GM12892 (cell line): ENCODE measurements at regions not wholly inside any gene's neighbourhood (a gene's known extent, or its start where the extent isn't known, plus 50 kb on each side); places are given as distances from the start of the nearest gene placed in this dataset.
"Not testable (repeated sequence)": the region's sequence is repeated elsewhere in the genome, so short reads cannot be mapped to it uniquely, and the experiment has no call there.

Experiments used
- DNase-seq: peaks from one replicate; pipeline ENCODE4 v3.0.0; 2011; ENCODE audit not compliant: insufficient read length
- FAIRE-seq: peaks from 2 replicates; lab custom pipeline; 2011; peaks lifted over from hg19 to GRCh38; lab: Jason Lieb, UNC
- POLR2A ChIP-seq: IDR thresholded peaks from 2 replicates; pipeline ENCODE4 v1.6.1; 2011; ENCODE audit warnings: low read depth, low read length, control low read depth
- TAF1 ChIP-seq: IDR thresholded peaks from 2 replicates; pipeline ENCODE4 v1.6.1; 2011; ENCODE audit warnings: low read depth, mild to moderate bottlenecking, control low read depth, low read length, borderline replicate concordance

DNA sequence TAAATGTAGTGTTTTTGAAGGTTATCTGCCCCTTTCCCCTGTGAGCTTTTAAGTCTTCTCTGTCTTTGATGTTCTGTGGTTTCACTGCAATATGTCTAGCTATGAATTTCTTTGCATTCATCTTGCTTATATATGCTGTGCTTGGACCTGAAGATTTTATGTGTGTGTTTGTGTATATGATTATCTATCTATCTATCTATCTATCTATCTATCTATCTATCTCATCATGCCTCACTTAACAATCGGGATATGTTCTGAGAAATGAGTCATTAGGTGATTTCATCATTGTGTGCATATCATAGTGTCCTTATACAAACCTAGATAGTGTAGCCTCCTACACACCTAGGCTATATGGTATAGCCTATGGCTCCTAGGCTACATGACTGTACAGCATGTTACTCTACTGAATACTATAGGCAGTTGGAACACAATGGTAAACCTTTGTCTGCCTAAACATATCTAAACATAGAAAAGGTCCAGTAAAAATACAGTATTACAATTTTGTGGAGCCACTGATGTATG, 173.9 kb downstream of the NPIPA7 start:
- not testable (repeated sequence) for DNase-seq, FAIRE-seq

- not testable (repeated sequence) for FAIRE-seq, DNase-seq
Measured at GRCh38 chr16:16559179-16559740, 180.3 kb downstream of the NPIPA7 start.

DNA sequence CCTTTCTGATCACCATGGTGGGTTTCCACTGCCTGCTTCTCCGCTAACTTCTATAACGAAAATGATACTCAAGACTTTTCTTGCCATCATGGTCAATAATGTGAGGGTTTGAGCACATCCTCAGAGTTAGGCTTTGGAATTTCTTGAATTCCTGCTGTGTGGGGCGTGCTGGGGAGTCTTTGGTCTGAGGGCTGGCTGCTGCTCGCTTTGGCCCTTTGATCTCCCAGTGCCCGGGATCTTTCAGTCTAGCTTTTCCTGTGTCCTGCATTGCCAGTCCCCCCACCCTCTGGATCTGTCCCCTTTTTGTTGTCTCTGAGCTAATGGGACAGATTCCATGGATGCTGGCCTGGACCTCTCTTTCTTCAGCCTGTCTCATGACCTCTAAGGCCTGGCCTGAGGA, 182.6 kb downstream of the NPIPA7 start:
- DNase-seq, FAIRE-seq: not testable (repeated sequence)

- FAIRE-seq, result not testable (repeated sequence)
Measured at GRCh38 chr16:16563962-16564361, 185.0 kb downstream of the NPIPA7 start.

DNA sequence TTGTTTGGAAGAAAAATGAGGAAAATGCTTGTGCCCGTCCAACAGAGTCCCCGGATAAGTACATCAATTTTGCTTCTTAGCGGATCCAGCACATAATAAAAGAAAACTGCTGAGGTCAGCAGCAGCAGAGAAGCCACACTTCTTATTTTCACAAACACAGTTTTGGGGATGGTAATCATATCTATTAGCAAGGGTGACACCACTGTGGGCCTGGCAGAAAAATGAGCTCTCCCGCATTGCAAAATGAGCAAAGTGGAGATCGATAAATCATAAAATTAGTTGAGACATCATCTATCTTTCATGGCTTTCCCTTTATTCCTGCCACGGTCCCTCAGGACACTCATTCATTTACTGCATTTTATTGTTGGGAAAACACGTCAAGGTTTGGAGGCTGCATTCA, 186.4 kb downstream of the NPIPA7 start:
- not testable (repeated sequence) for FAIRE-seq

More at GRCh38 chr16:16563962-16564361, 185.0 kb downstream of the NPIPA7 start:
- not testable (repeated sequence) for DNase-seq

DNA sequence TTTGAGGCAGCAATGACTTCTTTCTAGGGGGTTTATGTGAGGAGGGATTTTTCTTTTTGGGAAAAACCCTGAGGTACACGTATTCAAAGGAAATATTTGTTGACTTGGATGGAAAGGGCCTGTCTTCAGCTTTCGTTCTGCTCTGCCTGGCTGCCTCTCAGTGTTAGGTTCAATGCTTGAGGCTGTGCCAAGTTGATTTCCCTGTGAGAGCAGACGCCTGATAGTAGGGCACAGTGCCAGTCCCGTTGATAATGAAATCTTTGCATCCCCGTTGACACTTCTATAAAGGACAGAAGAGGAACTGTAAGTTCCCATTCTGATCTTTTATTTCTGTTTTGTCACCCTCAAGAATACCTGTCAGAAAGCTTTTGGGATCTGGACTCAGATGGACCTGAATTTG, 191.1 kb downstream of the NPIPA7 start:
- not testable (repeated sequence) for FAIRE-seq, DNase-seq

More for the DNA sequence above, 186.4 kb downstream of the NPIPA7 start:
- DNase-seq, result not testable (repeated sequence)

GRCh38 chr16:16570874-16571273, 191.9 kb downstream of the NPIPA7 start:
- FAIRE-seq, result not testable (repeated sequence)

GRCh38 chr16:16572130-16572774, 193.3 kb downstream of the NPIPA7 start:
- not testable (repeated sequence) for DNase-seq, FAIRE-seq

More at GRCh38 chr16:16570874-16571273, 191.9 kb downstream of the NPIPA7 start:
- not testable (repeated sequence) for DNase-seq

GRCh38 chr16:16577062-16577461, 198.1 kb downstream of the NPIPA7 start:
- not testable (repeated sequence) for FAIRE-seq, DNase-seq

DNA sequence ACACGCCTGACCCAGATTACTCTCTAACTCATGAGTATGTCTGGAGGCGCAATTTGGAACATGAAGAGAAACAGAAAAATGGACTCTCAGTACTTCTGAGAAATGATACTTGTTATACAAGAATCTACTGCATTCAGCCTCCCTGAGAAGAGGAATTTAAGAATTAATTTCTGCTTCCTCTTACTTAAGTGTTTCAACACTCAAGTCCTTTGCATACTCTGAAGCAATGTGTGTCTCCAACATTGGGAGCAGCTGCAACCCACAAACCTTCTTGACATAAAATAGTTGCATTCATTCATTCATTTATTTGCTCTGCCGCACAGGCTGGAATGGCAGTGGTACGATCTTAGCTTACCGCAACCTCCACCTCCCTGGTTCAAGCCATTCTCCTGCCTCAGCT, 199.8 kb downstream of the NPIPA7 start:
- DNase-seq (no peak), FAIRE-seq (no peak)
- TF ChIP-seq TAF1 (no peak), POLR2A (no peak)

DNA sequence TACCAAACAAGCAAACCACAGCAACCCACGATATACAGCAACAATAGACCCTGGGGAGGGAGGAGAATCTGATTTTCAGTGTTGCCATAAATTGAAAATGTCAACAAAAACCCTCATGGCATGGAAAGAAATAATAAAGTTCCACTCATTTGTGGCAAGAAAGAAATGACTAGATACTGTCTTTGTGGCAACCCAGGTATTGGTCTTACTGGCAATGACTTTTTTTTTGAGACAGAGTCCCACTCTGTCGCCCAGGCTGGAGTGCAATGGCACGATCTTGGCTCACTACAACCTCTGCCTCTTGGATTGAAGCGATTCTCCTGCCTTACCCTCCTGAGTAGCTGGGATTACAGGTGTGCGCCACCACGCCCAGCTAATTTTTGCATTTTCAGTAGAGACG, 204.0 kb downstream of the NPIPA7 start:
- not testable (repeated sequence) for DNase-seq, FAIRE-seq

GRCh38 chr16:16586073-16586651, 207.2 kb downstream of the NPIPA7 start:
- FAIRE-seq, DNase-seq: not testable (repeated sequence)

- not testable (repeated sequence) for FAIRE-seq, DNase-seq
Measured at GRCh38 chr16:16586969-16587368, 208.0 kb downstream of the NPIPA7 start.

GRCh38 chr16:16588436-16588835, 209.5 kb downstream of the NPIPA7 start:
- DNase-seq, FAIRE-seq: not testable (repeated sequence)

- FAIRE-seq, result peak; percentile 86
- not testable (repeated sequence) for DNase-seq
Measured at GRCh38 chr16:16590654-16591318, 211.8 kb downstream of the NPIPA7 start.

- DNase-seq, result not testable (repeated sequence)
- peak; percentile 89 for FAIRE-seq
Measured at GRCh38 chr16:16593156-16593863, 214.4 kb downstream of the NPIPA7 start.

DNA sequence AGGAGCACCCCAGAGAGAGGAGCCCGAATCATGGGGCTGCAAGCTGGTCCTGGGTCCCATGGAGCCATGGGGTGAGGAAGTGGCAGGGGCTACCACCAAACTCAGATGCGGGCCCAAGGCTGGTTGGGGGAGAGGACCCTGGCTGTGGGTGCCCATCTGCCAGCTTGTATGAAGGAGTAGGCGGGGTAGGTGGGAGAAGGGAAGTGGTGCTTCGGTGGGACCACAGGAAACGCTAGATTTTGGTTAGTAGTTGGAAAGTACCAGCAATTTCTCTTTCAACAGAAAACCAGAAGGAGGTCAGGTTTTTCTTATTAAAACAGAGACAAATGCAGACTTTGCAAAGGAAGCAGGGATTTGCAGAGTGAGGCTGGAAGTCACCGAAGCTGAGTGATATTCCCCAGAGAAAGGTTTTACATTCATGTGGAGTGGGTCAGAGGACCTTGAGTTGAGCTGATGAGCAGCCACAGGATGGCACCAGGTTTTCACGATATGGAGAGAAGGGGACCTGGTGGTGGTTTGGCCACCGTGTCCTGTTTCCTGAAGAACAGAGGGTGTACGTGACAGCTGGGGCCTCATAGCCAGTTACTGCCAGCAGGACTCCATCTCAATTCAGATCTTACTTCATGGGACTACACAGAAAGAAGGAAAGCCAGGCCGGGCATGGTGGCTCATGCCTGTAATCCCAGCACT, 216.2 kb downstream of the NPIPA7 start:
- FAIRE-seq, result peak; percentile 62
- DNase-seq, result not testable (repeated sequence)

GRCh38 chr16:16601239-16601638, 222.3 kb downstream of the NPIPA7 start:
- not testable (repeated sequence) for DNase-seq, FAIRE-seq
